ENCODE measurements at regions not wholly inside any gene's neighbourhood (a gene's known extent, or its start where the extent isn't known, plus 50 kb on each side); places are given as distances from the start of the nearest gene placed in this dataset.

DNA sequence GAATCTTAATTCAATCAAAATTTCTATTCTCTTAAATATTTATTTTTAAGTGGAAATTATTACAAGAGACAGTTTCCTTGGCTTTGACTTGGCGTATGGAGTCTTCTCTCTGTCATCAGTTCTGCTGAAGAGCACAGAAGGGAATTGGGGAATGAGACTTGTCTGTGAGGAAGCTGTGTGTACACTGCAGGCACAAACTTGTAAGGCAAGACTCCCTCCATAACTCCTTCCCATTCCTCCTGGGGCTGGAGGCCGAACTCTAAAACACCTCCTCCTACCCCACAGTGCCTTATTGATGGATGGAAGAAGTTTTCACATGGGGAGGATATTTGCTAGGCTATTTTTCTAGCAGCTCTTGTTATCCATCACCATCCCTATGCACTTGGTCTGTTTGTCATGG lies 187.4 kb upstream of the ELL2 start:
- FAIRE-seq = no peak
- SMC1A ChIA-PET (ENCODE audit: uncharacterized antibody, unreplicated experiment) = interaction anchor here (1.0 to 1.4 kb wide), 5 partner anchors 10 to 205 kb away, joined by 3 to 7 read pairs (median 3); no protein-coding TSS in a partner anchor
- in situ Hi-C loops (cut with MboI) = no loop called here
- Histone ChIP-seq H3K4me3 (no peak overlapping the region), H2AFZ (ENCODE audit: control insufficient read depth, low read depth, low read length) (no peak overlapping the region), H3K27ac (ENCODE audit: control insufficient read depth, insufficient read depth) (no peak overlapping the region), H4K20me1 (ENCODE audit: control insufficient read depth, insufficient read depth) (no peaks in the 10 kb centered on the region), H3K4me1 (ENCODE audit: control insufficient read depth, insufficient read depth, low read length) (no peaks in the 10 kb centered on the region), H3K79me2 (ENCODE audit: control insufficient read depth, insufficient read depth, low read length) (no peaks in the 10 kb centered on the region), H3K9ac (ENCODE audit: control insufficient read depth, insufficient read depth, low read length) (no peak overlapping the region), H3K36me3 (ENCODE audit: control insufficient read depth in 2 of 2, insufficient read depth in 2 of 2, low read length in 1 of 2) (no peaks in the 10 kb centered on the region), H3K4me2 (ENCODE audit: control insufficient read depth, insufficient read depth) (no peak overlapping the region), H3K27me3 (replicated peaks in 1 of 2; ENCODE audit: control insufficient read depth in 2 of 2, insufficient read depth in 2 of 2, low read length in 1 of 2) (no peaks in the 10 kb centered on the region), H3K9me3 (replicated peaks; ENCODE audit: control insufficient read depth, insufficient read depth, low read length) (no peaks in the 10 kb centered on the region)
- POLR2A ChIA-PET = no interaction called here
- no TSS peak for BruUV-seq (replicated peaks)
- no peak for ATAC-seq
- TF ChIP-seq, protein P1, sequence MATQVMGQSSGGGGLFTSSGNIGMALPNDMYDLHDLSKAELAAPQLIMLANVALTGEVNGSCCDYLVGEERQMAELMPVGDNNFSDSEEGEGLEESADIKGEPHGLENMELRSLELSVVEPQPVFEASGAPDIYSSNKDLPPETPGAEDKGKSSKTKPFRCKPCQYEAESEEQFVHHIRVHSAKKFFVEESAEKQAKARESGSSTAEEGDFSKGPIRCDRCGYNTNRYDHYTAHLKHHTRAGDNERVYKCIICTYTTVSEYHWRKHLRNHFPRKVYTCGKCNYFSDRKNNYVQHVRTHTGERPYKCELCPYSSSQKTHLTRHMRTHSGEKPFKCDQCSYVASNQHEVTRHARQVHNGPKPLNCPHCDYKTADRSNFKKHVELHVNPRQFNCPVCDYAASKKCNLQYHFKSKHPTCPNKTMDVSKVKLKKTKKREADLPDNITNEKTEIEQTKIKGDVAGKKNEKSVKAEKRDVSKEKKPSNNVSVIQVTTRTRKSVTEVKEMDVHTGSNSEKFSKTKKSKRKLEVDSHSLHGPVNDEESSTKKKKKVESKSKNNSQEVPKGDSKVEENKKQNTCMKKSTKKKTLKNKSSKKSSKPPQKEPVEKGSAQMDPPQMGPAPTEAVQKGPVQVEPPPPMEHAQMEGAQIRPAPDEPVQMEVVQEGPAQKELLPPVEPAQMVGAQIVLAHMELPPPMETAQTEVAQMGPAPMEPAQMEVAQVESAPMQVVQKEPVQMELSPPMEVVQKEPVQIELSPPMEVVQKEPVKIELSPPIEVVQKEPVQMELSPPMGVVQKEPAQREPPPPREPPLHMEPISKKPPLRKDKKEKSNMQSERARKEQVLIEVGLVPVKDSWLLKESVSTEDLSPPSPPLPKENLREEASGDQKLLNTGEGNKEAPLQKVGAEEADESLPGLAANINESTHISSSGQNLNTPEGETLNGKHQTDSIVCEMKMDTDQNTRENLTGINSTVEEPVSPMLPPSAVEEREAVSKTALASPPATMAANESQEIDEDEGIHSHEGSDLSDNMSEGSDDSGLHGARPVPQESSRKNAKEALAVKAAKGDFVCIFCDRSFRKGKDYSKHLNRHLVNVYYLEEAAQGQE (IDR thresholded peaks at IDR 0.05; ENCODE audit: low read depth, low read length) = no peak
- TF ChIP-seq, protein P2, sequence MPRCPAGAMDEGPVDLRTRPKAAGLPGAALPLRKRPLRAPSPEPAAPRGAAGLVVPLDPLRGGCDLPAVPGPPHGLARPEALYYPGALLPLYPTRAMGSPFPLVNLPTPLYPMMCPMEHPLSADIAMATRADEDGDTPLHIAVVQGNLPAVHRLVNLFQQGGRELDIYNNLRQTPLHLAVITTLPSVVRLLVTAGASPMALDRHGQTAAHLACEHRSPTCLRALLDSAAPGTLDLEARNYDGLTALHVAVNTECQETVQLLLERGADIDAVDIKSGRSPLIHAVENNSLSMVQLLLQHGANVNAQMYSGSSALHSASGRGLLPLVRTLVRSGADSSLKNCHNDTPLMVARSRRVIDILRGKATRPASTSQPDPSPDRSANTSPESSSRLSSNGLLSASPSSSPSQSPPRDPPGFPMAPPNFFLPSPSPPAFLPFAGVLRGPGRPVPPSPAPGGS (IDR thresholded peaks at IDR 0.05; ENCODE audit: borderline replicate concordance, insufficient read depth, low read depth, low read length, poor library complexity, severe bottlenecking) = no peak
- TF ChIP-seq, protein P3, sequence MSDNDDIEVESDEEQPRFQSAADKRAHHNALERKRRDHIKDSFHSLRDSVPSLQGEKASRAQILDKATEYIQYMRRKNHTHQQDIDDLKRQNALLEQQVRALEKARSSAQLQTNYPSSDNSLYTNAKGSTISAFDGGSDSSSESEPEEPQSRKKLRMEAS (IDR thresholded peaks at IDR 0.05; ENCODE audit: low read depth, low read length) = no peak
- no peak for TF ChIP-seq ZNF207 (IDR thresholded peaks at IDR 0.05; ENCODE audit: borderline replicate concordance)
- RAD21 ChIA-PET (ENCODE audit: unreplicated experiment) = interaction anchor here (2.2 kb wide), 1 partner anchor 188 kb away, joined by 6 read pairs; no protein-coding TSS in a partner anchor
- intact Hi-C loops (cut with micrococcal nuclease; ENCODE audit: unreplicated experiment) = no loop called here
- CTCF ChIA-PET = interaction anchor here (0.6 to 1.2 kb wide), 3 partner anchors 27 to 290 kb away, joined by 3 read pairs; no protein-coding TSS in a partner anchor
- WGBS (ENCODE audit: insufficient coverage, insufficient replicate concordance, low lambda C conversion rate, missing lambda C conversion rate) = 93% methylated on average over 2 of the region's 2 CpGs
- DNase-seq (ENCODE audit: low read depth, low spot score) = no peak
